Endothelial cell of umbilical vein (primary cell): ENCODE measurements at regions not wholly inside any gene's neighbourhood (a gene's known extent, or its start where the extent isn't known, plus 50 kb on each side); places are given as distances from the start of the nearest gene placed in this dataset.

Source experiments
- BruUV-seq: library from RNA; stranded (reverse); fragments of 400-500 nt; replicated peaks from 2 replicates; lab custom pipeline; 2021; lab: Mats Ljungman, UMichigan
- CTCF ChIA-PET: fragments of 300-600, 350-600 bp; sonication (Branson Sonifier 250); formaldehyde crosslinking; loops from one replicate; lab custom pipeline; 2021; ENCODE audit warnings: antibody characterized with exemption, inconsistent platforms; lab: Charles Lee
- POLR2A ChIA-PET: fragments of 300-600, 350-600 bp; sonication (Branson Sonifier 250); formaldehyde crosslinking; loops from one replicate; lab custom pipeline; 2021; ENCODE audit warnings: antibody characterized with exemption, inconsistent platforms; lab: Charles Lee
- DNase-seq: peaks from one replicate; pipeline ENCODE4 v3.0.0-alpha.2; 2011; ENCODE audit warnings: low read depth, low spot score
- FAIRE-seq: peaks from 2 replicates; lab custom pipeline; 2011; peaks lifted over from hg19 to GRCh38; lab: Jason Lieb, UNC
- H2AFZ ChIP-seq: 2 replicates; pipeline ENCODE4 v1.6.0; 2012; ENCODE audit warnings: low read depth, low read length, control low read depth, inconsistent platforms
- H3K27ac ChIP-seq: 2 replicates; pipeline ENCODE4 v1.5.1; 2011; ENCODE audit warnings: low read depth, mild to moderate bottlenecking, control low read depth, low read length, moderate library complexity; ENCODE audit not compliant: insufficient read depth
- H3K27me3 ChIP-seq, 2 experiments: 2 replicates each; pipeline versions ENCODE4 v1.6.0 to v1.6.1; 2011; ENCODE audit warnings: low read length in 2 of 2, mixed read lengths in 1 of 2; ENCODE audit not compliant: control insufficient read depth in 2 of 2, insufficient read depth in 2 of 2
- H3K36me3 ChIP-seq, 2 experiments: 2 replicates in 1 of 2; 3 replicates in 1 of 2; pipeline ENCODE4 v1.5.1; 2011; ENCODE audit warnings: low read length in 2 of 2, mild to moderate bottlenecking in 1 of 2, moderate library complexity in 1 of 2; ENCODE audit not compliant: control insufficient read depth in 2 of 2, insufficient read depth in 2 of 2; ENCODE audit errors: extremely low read depth in 1 of 2
- H3K4me1 ChIP-seq: 3 replicates; pipeline ENCODE4 v1.5.1; 2011; ENCODE audit warnings: mild to moderate bottlenecking, low read length; ENCODE audit not compliant: control insufficient read depth, insufficient read depth; ENCODE audit errors: extremely low read depth
- H3K4me2 ChIP-seq: 2 replicates; pipeline ENCODE4 v1.6.1; 2011; ENCODE audit warnings: low read length, control low read depth, mixed read lengths; ENCODE audit not compliant: insufficient read depth
- H3K4me3 ChIP-seq, 3 experiments: fragments of 200-600 bp in 1 of 3; sonication (generic), shearing (Covaris generic) in 1 of 3; replicated peaks in 1 of 3; 2 replicates each; pipeline ENCODE4 v1.5.1; 2011 to 2016; ENCODE audit warnings: control low read depth in 3 of 3, low read length in 3 of 3, mild to moderate bottlenecking in 2 of 3, inconsistent platforms in 1 of 3, low read depth in 1 of 3, moderate library complexity in 1 of 3; ENCODE audit not compliant: insufficient read depth in 1 of 3
- H3K79me2 ChIP-seq: 2 replicates; pipeline ENCODE4 v1.6.0; 2012; ENCODE audit warnings: low read length, inconsistent platforms; ENCODE audit not compliant: control insufficient read depth, insufficient read depth
- H3K9ac ChIP-seq: replicated peaks from 2 replicates; pipeline ENCODE3; 2011; ENCODE audit warnings: low read length, control low read depth; ENCODE audit not compliant: insufficient read depth; ENCODE audit errors: extremely low read depth
- H3K9me1 ChIP-seq: replicated peaks from 3 replicates; pipeline ENCODE4 v1.6.0; 2011; ENCODE audit warnings: mild to moderate bottlenecking, low read length; ENCODE audit not compliant: control insufficient read depth, insufficient read depth; ENCODE audit errors: extremely low read depth
- H3K9me3 ChIP-seq: replicated peaks from 2 replicates; pipeline ENCODE4 v1.5.1; 2012; ENCODE audit warnings: low read length, inconsistent platforms; ENCODE audit not compliant: control insufficient read depth, insufficient read depth
- H4K20me1 ChIP-seq: replicated peaks from 2 replicates; pipeline ENCODE3; 2011; ENCODE audit warnings: mild to moderate bottlenecking, low read length; ENCODE audit not compliant: control insufficient read depth, insufficient read depth; ENCODE audit errors: extremely low read depth
- CTCF ChIP-seq, 2 donors: IDR thresholded peaks; 1 replicate in 1 of 2; 2 replicates in 1 of 2; pipeline ENCODE4 v1.5.1; 2011; ENCODE audit warnings: low read length in 2 of 2, mild to moderate bottlenecking in 2 of 2, moderate library complexity in 2 of 2, control low read depth in 1 of 2, inconsistent platforms in 1 of 2, low read depth in 1 of 2; ENCODE audit not compliant: insufficient read depth in 1 of 2; ENCODE audit errors: extremely low read depth in 1 of 2
- EZH2 ChIP-seq: IDR thresholded peaks from 2 replicates; pipeline ENCODE4 v1.6.1; 2012; ENCODE audit warnings: borderline replicate concordance, low read depth, mild to moderate bottlenecking, moderate library complexity, low read length, inconsistent platforms; ENCODE audit not compliant: severe bottlenecking
- FOS ChIP-seq: IDR thresholded peaks from 2 replicates; pipeline ENCODE4 v1.6.1; 2011; ENCODE audit warnings: mild to moderate bottlenecking, low read length, moderate library complexity, borderline replicate concordance; ENCODE audit not compliant: insufficient read depth
- GATA2 ChIP-seq: IDR thresholded peaks from 2 replicates; pipeline ENCODE4 v1.7.0; 2011; ENCODE audit warnings: low read depth, mild to moderate bottlenecking, moderate library complexity, mixed read lengths, low read length; ENCODE audit not compliant: insufficient read length, insufficient read depth
- JUN ChIP-seq: IDR thresholded peaks from 2 replicates; pipeline ENCODE4 v1.6.1; 2011; ENCODE audit warnings: borderline replicate concordance, low read depth; ENCODE audit not compliant: insufficient read length, insufficient read depth
- MAX ChIP-seq: IDR thresholded peaks from 2 replicates; pipeline ENCODE4 v1.6.1; 2011; ENCODE audit not compliant: insufficient read depth, insufficient read length
- MYC ChIP-seq: IDR thresholded peaks from one replicate; pipeline ENCODE4 v1.6.1; 2011; ENCODE audit warnings: mild to moderate bottlenecking, low read depth, low read length
- POLR2A ChIP-seq: IDR thresholded peaks from 2 replicates; pipeline ENCODE4 v1.6.1; 2012; ENCODE audit warnings: low read depth, mild to moderate bottlenecking, control low read depth, low read length
- POLR2AphosphoS5 ChIP-seq: IDR thresholded peaks from 2 replicates; pipeline ENCODE4 v1.6.1; 2012; ENCODE audit warnings: low read depth, mild to moderate bottlenecking, control low read depth, low read length, moderate library complexity; ENCODE audit not compliant: insufficient read depth
- dilution Hi-C: fragments of 300-500 bp; cut with MboI; formaldehyde crosslinking; loops from one replicate; pipeline ENCODE4 v1.15.0; 2019; ENCODE audit warnings: low sequenced_read_pairs; ENCODE audit not compliant: extremely low pct_ligation_motif_present
- intact Hi-C: fragments of 100-400 bp; cut with micrococcal nuclease; formaldehyde crosslinking; loops from one replicate; pipeline ENCODE4 v1.10.0; 2022

- H3K27me3 ChIP-seq, result no peaks in the 10 kb centered on the region
- no peaks in the 10 kb centered on the region for H3K9me1 ChIP-seq
- H3K9ac ChIP-seq, result no peak overlapping the region
- no peaks in the 10 kb centered on the region for H3K79me2 ChIP-seq
- no peak for TF ChIP-seq FOS
- no peak for TF ChIP-seq MAX
- no peak for TF ChIP-seq POLR2AphosphoS5
- no peak for TF ChIP-seq CTCF (IDR thresholded peaks at IDR 0.05; ENCODE audit: extremely low read depth in 1 of 2, insufficient read depth in 1 of 2, low read depth in 1 of 2, low read length in 2 of 2)
- no peak for TF ChIP-seq GATA2
- TF ChIP-seq JUN, result no peak
- TF ChIP-seq EZH2, result no peak
- no peak for TF ChIP-seq POLR2A
- TF ChIP-seq MYC, result no peak
- no TSS peak for BruUV-seq
- dilution Hi-C loops (no loop called here), intact Hi-C loops (no loop called here)
- H2AFZ ChIP-seq, result no peak overlapping the region
- no peak overlapping the region for H3K27ac ChIP-seq
- ChIA-PET CTCF (no interaction called here), POLR2A (no interaction called here)
- H3K4me2 ChIP-seq, result no peak overlapping the region
- no peaks in the 10 kb centered on the region for H4K20me1 ChIP-seq
- no peaks in the 10 kb centered on the region for H3K36me3 ChIP-seq
- no peak overlapping the region for H3K4me3 ChIP-seq
- no peaks in the 10 kb centered on the region for H3K4me1 ChIP-seq
- no peak for DNase-seq
- no peak for FAIRE-seq
- no peaks in the 10 kb centered on the region for H3K9me3 ChIP-seq
These were observed 479.7 kb downstream of the ACTRT1 start for GRCh38 chrX:127572471-127572870.
